ENCODE measurements at regions not wholly inside any gene's neighbourhood (a gene's known extent, or its start where the extent isn't known, plus 50 kb on each side); places are given as distances from the start of the nearest gene placed in this dataset.

GRCh38 chr1:72946903-72947499 lies 664.7 kb upstream of the NEGR1 start:
- no peaks in the 10 kb centered on the region for H3F3A ChIP-seq (ENCODE audit: insufficient read depth, low read length, poor library complexity, severe bottlenecking)
- no peak overlapping the region for H2AFZ ChIP-seq (ENCODE audit: low read depth, low read length)
- no peaks in the 10 kb centered on the region for H3K9me2 ChIP-seq (ENCODE audit: insufficient read depth, low read length)
- no peak overlapping the region for H3K4me3 ChIP-seq (ENCODE audit: low read length)
- no peaks in the 10 kb centered on the region for H3K27me3 ChIP-seq (ENCODE audit: insufficient read depth, low read depth, low read length)
- H3K27ac ChIP-seq (ENCODE audit: low read length) = no peak overlapping the region
- H3K79me2 ChIP-seq (replicated peaks; ENCODE audit: insufficient read depth, low read length) = no peaks in the 10 kb centered on the region
- H4K20me1 ChIP-seq (ENCODE audit: insufficient read depth) = no peaks in the 10 kb centered on the region
- no peaks in the 10 kb centered on the region for H3K9me3 ChIP-seq (ENCODE audit: low read length)
- no peaks in the 10 kb centered on the region for H3K36me3 ChIP-seq (ENCODE audit: insufficient read depth, low read length)
- TF ChIP-seq, protein P1, sequence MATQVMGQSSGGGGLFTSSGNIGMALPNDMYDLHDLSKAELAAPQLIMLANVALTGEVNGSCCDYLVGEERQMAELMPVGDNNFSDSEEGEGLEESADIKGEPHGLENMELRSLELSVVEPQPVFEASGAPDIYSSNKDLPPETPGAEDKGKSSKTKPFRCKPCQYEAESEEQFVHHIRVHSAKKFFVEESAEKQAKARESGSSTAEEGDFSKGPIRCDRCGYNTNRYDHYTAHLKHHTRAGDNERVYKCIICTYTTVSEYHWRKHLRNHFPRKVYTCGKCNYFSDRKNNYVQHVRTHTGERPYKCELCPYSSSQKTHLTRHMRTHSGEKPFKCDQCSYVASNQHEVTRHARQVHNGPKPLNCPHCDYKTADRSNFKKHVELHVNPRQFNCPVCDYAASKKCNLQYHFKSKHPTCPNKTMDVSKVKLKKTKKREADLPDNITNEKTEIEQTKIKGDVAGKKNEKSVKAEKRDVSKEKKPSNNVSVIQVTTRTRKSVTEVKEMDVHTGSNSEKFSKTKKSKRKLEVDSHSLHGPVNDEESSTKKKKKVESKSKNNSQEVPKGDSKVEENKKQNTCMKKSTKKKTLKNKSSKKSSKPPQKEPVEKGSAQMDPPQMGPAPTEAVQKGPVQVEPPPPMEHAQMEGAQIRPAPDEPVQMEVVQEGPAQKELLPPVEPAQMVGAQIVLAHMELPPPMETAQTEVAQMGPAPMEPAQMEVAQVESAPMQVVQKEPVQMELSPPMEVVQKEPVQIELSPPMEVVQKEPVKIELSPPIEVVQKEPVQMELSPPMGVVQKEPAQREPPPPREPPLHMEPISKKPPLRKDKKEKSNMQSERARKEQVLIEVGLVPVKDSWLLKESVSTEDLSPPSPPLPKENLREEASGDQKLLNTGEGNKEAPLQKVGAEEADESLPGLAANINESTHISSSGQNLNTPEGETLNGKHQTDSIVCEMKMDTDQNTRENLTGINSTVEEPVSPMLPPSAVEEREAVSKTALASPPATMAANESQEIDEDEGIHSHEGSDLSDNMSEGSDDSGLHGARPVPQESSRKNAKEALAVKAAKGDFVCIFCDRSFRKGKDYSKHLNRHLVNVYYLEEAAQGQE (IDR thresholded peaks at IDR 0.05; ENCODE audit: borderline replicate concordance) = no peak
- TF ChIP-seq, protein P2, sequence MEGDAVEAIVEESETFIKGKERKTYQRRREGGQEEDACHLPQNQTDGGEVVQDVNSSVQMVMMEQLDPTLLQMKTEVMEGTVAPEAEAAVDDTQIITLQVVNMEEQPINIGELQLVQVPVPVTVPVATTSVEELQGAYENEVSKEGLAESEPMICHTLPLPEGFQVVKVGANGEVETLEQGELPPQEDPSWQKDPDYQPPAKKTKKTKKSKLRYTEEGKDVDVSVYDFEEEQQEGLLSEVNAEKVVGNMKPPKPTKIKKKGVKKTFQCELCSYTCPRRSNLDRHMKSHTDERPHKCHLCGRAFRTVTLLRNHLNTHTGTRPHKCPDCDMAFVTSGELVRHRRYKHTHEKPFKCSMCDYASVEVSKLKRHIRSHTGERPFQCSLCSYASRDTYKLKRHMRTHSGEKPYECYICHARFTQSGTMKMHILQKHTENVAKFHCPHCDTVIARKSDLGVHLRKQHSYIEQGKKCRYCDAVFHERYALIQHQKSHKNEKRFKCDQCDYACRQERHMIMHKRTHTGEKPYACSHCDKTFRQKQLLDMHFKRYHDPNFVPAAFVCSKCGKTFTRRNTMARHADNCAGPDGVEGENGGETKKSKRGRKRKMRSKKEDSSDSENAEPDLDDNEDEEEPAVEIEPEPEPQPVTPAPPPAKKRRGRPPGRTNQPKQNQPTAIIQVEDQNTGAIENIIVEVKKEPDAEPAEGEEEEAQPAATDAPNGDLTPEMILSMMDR (IDR thresholded peaks at IDR 0.05; ENCODE audit: poor library complexity, severe bottlenecking) = no peak
- TF ChIP-seq MXI1 (conservative IDR thresholded peaks at IDR 0.05; ENCODE audit: poor library complexity, severe bottlenecking) (no peak), RAD21 (conservative IDR thresholded peaks at IDR 0.05) (no peak), EP300 (conservative IDR thresholded peaks at IDR 0.05; ENCODE audit: poor library complexity, severe bottlenecking) (no peak), SMC3 (conservative IDR thresholded peaks at IDR 0.05; ENCODE audit: poor library complexity) (no peak), TAF1 (IDR thresholded peaks at IDR 0.05; ENCODE audit: low read depth) (no peak), POLR2AphosphoS5 (IDR thresholded peaks at IDR 0.05) (no peak), EZH2 (IDR thresholded peaks at IDR 0.05; ENCODE audit: borderline replicate concordance, insufficient read depth, low read length, poor library complexity, severe bottlenecking) (no peak)
- no peak overlapping the region for H3K4me2 ChIP-seq (ENCODE audit: low read length)
- no peak overlapping the region for H3K9ac ChIP-seq (ENCODE audit: low read length)

DNA sequence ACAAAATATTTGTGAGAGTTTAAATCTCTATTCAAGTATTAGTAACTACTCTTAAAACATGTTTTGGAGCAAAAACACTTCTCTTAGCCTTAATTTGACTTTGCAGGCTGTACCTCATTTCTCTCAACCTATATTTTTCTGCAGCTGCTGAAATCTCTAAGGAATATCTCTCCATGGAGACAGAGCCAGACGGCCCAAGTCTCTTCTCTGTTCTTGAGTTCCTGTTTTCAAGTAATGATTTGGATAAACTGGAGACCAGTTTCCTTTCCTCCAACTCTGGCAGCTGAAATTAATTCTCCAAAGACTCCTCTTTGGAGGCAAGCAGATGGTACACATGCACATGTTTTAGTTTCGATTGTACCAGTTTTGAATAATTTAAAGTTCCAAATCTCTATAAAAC lies 659.7 kb upstream of the NEGR1 start:
- no peak overlapping the region for H3K4me3 ChIP-seq (ENCODE audit: low read length)
- H3K4me2 ChIP-seq (ENCODE audit: low read length) = no peak overlapping the region
- no peak overlapping the region for H2AFZ ChIP-seq (ENCODE audit: low read depth, low read length)

More for the DNA sequence above, 659.7 kb upstream of the NEGR1 start:
- H3F3A ChIP-seq (ENCODE audit: insufficient read depth, low read length, poor library complexity, severe bottlenecking) = peaks cover 2% of the 10 kb centered on the region
- H3K9me3 ChIP-seq (ENCODE audit: low read length) = no peaks in the 10 kb centered on the region
- H3K27ac ChIP-seq (ENCODE audit: low read length) = no peak overlapping the region
- H3K27me3 ChIP-seq (ENCODE audit: insufficient read depth, low read depth, low read length) = no peaks in the 10 kb centered on the region
- no peak for TF ChIP-seq SMC3 (conservative IDR thresholded peaks at IDR 0.05; ENCODE audit: poor library complexity)
- no peak for TF ChIP-seq POLR2AphosphoS5 (IDR thresholded peaks at IDR 0.05)
- TF ChIP-seq EP300 (conservative IDR thresholded peaks at IDR 0.05; ENCODE audit: poor library complexity, severe bottlenecking) = no peak
- no peak for TF ChIP-seq RAD21 (conservative IDR thresholded peaks at IDR 0.05)
- no peak for TF ChIP-seq MXI1 (conservative IDR thresholded peaks at IDR 0.05; ENCODE audit: poor library complexity, severe bottlenecking)
- TF ChIP-seq, protein P2 (IDR thresholded peaks at IDR 0.05; ENCODE audit: poor library complexity, severe bottlenecking) = no peak
- no peak for TF ChIP-seq EZH2 (IDR thresholded peaks at IDR 0.05; ENCODE audit: borderline replicate concordance, insufficient read depth, low read length, poor library complexity, severe bottlenecking)
- TF ChIP-seq, protein P1 (IDR thresholded peaks at IDR 0.05; ENCODE audit: borderline replicate concordance) = no peak
- no peak for TF ChIP-seq TAF1 (IDR thresholded peaks at IDR 0.05; ENCODE audit: low read depth)
- no peak overlapping the region for H3K9ac ChIP-seq (ENCODE audit: low read length)
- no peaks in the 10 kb centered on the region for H3K9me2 ChIP-seq (ENCODE audit: insufficient read depth, low read length)
- no peaks in the 10 kb centered on the region for H3K79me2 ChIP-seq (replicated peaks; ENCODE audit: insufficient read depth, low read length)
- H3K36me3 ChIP-seq (ENCODE audit: insufficient read depth, low read length) = no peaks in the 10 kb centered on the region
- H4K20me1 ChIP-seq (ENCODE audit: insufficient read depth) = no peaks in the 10 kb centered on the region
